Urinary bladder (tissue), 3 donors: ENCODE measurements at regions not wholly inside any gene's neighbourhood (a gene's known extent, or its start where the extent isn't known, plus 50 kb on each side); places are given as distances from the start of the nearest gene placed in this dataset.

Experiments used
- DNase-seq: peaks from one replicate; pipeline ENCODE4 v3.0.0-alpha.2; 2015; ENCODE audit errors: extremely low spot score
- H3K27ac ChIP-seq: one replicate; pipeline ENCODE4 v1.5.1; 2013; ENCODE audit warnings: low read depth, mild to moderate bottlenecking, moderate library complexity
- H3K36me3 ChIP-seq: one replicate; pipeline ENCODE4 v1.6.1; 2013; ENCODE audit warnings: mild to moderate bottlenecking, moderate library complexity; ENCODE audit not compliant: insufficient read depth
- H3K4me1 ChIP-seq: one replicate; pipeline ENCODE4 v1.6.1; 2013; ENCODE audit warnings: mild to moderate bottlenecking, moderate library complexity; ENCODE audit not compliant: insufficient read depth
- H3K4me3 ChIP-seq: one replicate; pipeline ENCODE4 v1.5.1; 2013; ENCODE audit warnings: low read depth, low read length
- WGBS: extraction: QIAGEN DNeasy Blood & Tissue Kit; methylation state at CpG from one replicate; pipeline ENCODE4 v1.1.7; 2013; 5-methylcytosine and 5-hydroxymethylcytosine counted together
- donor health status: healthy with polysubstance abuse.
- donor health status: healthy.

GRCh38 chr14:85273952-85274351 is 256.0 kb upstream of the FLRT2 start:
- Histone ChIP-seq H3K4me1 (no peaks in the 10 kb centered on the region), H3K36me3 (no peaks in the 10 kb centered on the region), H3K27ac (no peak overlapping the region), H3K4me3 (no peak overlapping the region)
- no peak for DNase-seq
- 95% methylated on average over 1 of the region's 1 CpG for WGBS

GRCh38 chr14:85276161-85276978 is 253.6 kb upstream of the FLRT2 start:
- Histone ChIP-seq H3K4me3 (no peak overlapping the region), H3K36me3 (no peaks in the 10 kb centered on the region), H3K27ac (no peak overlapping the region), H3K4me1 (no peaks in the 10 kb centered on the region)
- no peak for DNase-seq
- 51% methylated on average over 5 of the region's 5 CpGs for WGBS

GRCh38 chr14:85276979-85277228 is 253.0 kb upstream of the FLRT2 start:
- no peaks in the 10 kb centered on the region for H3K36me3 ChIP-seq
- H3K4me1 ChIP-seq, result no peaks in the 10 kb centered on the region
- no peak overlapping the region for H3K27ac ChIP-seq
- no peak for DNase-seq
- 65% methylated on average over 2 of the region's 2 CpGs for WGBS
- no peak overlapping the region for H3K4me3 ChIP-seq

GRCh38 chr14:85279407-85279806 is 250.5 kb upstream of the FLRT2 start:
- no peak overlapping the region for H3K4me3 ChIP-seq
- DNase-seq, result no peak
- 99% methylated on average over 1 of the region's 1 CpG for WGBS

GRCh38 chr14:85280074-85280473 is 249.9 kb upstream of the FLRT2 start:
- WGBS, result 89% methylated on average over 2 of the region's 2 CpGs
- Histone ChIP-seq H3K36me3 (no peaks in the 10 kb centered on the region), H3K4me1 (no peaks in the 10 kb centered on the region), H3K27ac (no peak overlapping the region), H3K4me3 (no peak overlapping the region)
- DNase-seq, result no peak

More at GRCh38 chr14:85279407-85279806, 250.5 kb upstream of the FLRT2 start:
- no peaks in the 10 kb centered on the region for H3K36me3 ChIP-seq
- H3K4me1 ChIP-seq, result no peaks in the 10 kb centered on the region
- H3K27ac ChIP-seq, result no peak overlapping the region

DNA sequence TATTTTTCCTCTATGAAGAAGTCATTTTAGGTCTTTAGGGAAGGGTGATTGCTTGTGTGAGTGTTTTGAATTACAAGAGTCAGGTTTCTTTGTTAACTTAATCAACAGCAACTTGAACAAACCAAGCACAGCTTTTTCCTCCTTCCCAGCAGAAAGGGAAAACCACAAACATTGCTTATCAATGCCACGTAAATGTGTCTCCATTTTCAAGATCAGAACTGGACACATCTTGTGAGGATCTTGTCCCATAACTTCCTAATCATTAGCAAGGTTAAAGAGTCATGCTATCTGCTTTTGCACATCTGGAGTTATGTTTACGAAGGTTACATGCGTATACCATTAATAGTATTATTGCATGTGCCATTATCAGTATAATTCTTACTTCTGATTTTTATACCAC is 248.0 kb upstream of the FLRT2 start:
- H3K4me1 ChIP-seq, result no peaks in the 10 kb centered on the region
- no peaks in the 10 kb centered on the region for H3K36me3 ChIP-seq
- 85% methylated on average over 3 of the region's 3 CpGs for WGBS
- H3K4me3 ChIP-seq, result no peak overlapping the region
- DNase-seq, result no peak
- H3K27ac ChIP-seq, result no peak overlapping the region

GRCh38 chr14:85288041-85288440 is 241.9 kb upstream of the FLRT2 start:
- H3K4me1 ChIP-seq, result no peaks in the 10 kb centered on the region
- DNase-seq, result no peak
- H3K36me3 ChIP-seq, result no peaks in the 10 kb centered on the region
- 97% methylated on average over 3 of the region's 3 CpGs for WGBS
- no peak overlapping the region for H3K4me3 ChIP-seq
- H3K27ac ChIP-seq, result no peak overlapping the region

GRCh38 chr14:85291731-85292130 is 238.2 kb upstream of the FLRT2 start:
- H3K4me3 ChIP-seq, result no peak overlapping the region
- H3K36me3 ChIP-seq, result no peaks in the 10 kb centered on the region
- WGBS, result 62% methylated on average over 3 of the region's 3 CpGs
- no peak overlapping the region for H3K27ac ChIP-seq
- DNase-seq, result no peak
- H3K4me1 ChIP-seq, result no peaks in the 10 kb centered on the region

- 87% methylated on average over 6 of the region's 6 CpGs for WGBS
- Histone ChIP-seq H3K4me1 (no peaks in the 10 kb centered on the region), H3K36me3 (no peaks in the 10 kb centered on the region), H3K4me3 (no peak overlapping the region), H3K27ac (no peak overlapping the region)
- DNase-seq, result no peak
Measured at GRCh38 chr14:85293612-85294234, 236.2 kb upstream of the FLRT2 start.

GRCh38 chr14:85295318-85295717 is 234.6 kb upstream of the FLRT2 start:
- Histone ChIP-seq H3K4me1 (no peaks in the 10 kb centered on the region), H3K4me3 (no peak overlapping the region), H3K27ac (no peak overlapping the region), H3K36me3 (no peaks in the 10 kb centered on the region)
- no peak for DNase-seq
- WGBS, result 86% methylated on average over 1 of the region's 1 CpG

GRCh38 chr14:85296456-85297210 is 233.3 kb upstream of the FLRT2 start:
- Histone ChIP-seq H3K36me3 (no peaks in the 10 kb centered on the region), H3K27ac (no peak overlapping the region), H3K4me1 (no peaks in the 10 kb centered on the region), H3K4me3 (no peak overlapping the region)
- WGBS, result 52% methylated on average over 3 of the region's 3 CpGs
- DNase-seq, result no peak

DNA sequence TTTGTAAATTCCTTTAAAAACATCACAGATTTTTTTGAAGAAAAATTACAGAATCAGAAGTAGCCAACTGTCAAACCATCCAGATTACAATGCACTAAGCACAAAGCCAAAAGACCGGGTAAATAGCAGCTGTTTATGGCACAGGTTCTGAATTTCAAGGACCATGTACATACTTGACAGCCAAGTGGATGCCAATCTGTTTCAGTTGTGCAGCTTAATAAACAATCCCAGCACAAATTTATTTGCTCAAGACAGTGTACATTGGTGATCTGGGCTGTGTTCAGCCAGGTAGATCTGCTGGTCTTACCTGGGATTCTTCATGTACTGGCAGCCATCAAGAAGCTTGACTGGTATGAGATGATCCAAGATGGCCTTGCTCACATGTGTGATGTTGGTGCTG is 229.8 kb upstream of the FLRT2 start:
- Histone ChIP-seq H3K27ac (no peak overlapping the region), H3K36me3 (no peaks in the 10 kb centered on the region), H3K4me1 (no peaks in the 10 kb centered on the region), H3K4me3 (no peak overlapping the region)
- 97% methylated on average over 1 of the region's 1 CpG for WGBS
- DNase-seq, result no peak

GRCh38 chr14:85301506-85301905 is 228.4 kb upstream of the FLRT2 start:
- 36% methylated on average over 4 of the region's 4 CpGs for WGBS
- H3K27ac ChIP-seq, result no peak overlapping the region
- no peak for DNase-seq
- H3K4me3 ChIP-seq, result no peak overlapping the region
- H3K4me1 ChIP-seq, result no peaks in the 10 kb centered on the region
- no peaks in the 10 kb centered on the region for H3K36me3 ChIP-seq

- DNase-seq, result no peak
- H3K4me3 ChIP-seq, result no peak overlapping the region
- 90% methylated on average over 3 of the region's 3 CpGs for WGBS
- H3K4me1 ChIP-seq, result no peaks in the 10 kb centered on the region
- H3K36me3 ChIP-seq, result no peaks in the 10 kb centered on the region
- no peak overlapping the region for H3K27ac ChIP-seq
Measured at GRCh38 chr14:85306024-85306423, 223.9 kb upstream of the FLRT2 start.
